CD14-positive monocyte (primary cell): ENCODE measurements at regions not wholly inside any gene's neighbourhood (a gene's known extent, or its start where the extent isn't known, plus 50 kb on each side); places are given as distances from the start of the nearest gene placed in this dataset.
"Not testable (repeated sequence)": the region's sequence is repeated elsewhere in the genome, so short reads cannot be mapped to it uniquely, and the experiment has no call there.

ENCODE experiments used
- DNase-seq, 3 donors: peaks; one replicate each; pipeline ENCODE4 v3.0.0-alpha.2; 2011 to 2022
- H2AFZ ChIP-seq: 2 replicates; pipeline ENCODE4 v1.6.0; 2012; ENCODE audit warnings: mild to moderate bottlenecking, low read depth, low read length, inconsistent platforms; ENCODE audit not compliant: insufficient read depth, poor library complexity, severe bottlenecking
- H3K27ac ChIP-seq, 2 donors: 1 replicate in 1 of 2; 2 replicates in 1 of 2; pipeline ENCODE4 v1.5.1; 2012 to 2013; ENCODE audit warnings: low read length in 2 of 2, control low read depth in 1 of 2, inconsistent platforms in 1 of 2, low read depth in 1 of 2, mild to moderate bottlenecking in 1 of 2
- H3K27me3 ChIP-seq, 2 donors: one replicate each; pipeline versions ENCODE4 v1.6.0 to v1.6.1; 2011 to 2013; ENCODE audit warnings: low read length in 2 of 2; ENCODE audit not compliant: control insufficient read depth in 2 of 2, insufficient read depth in 2 of 2
- H3K36me3 ChIP-seq, 2 donors: replicated peaks in 1 of 2; 1 replicate in 1 of 2; 2 replicates in 1 of 2; pipeline versions ENCODE4 v1.5.1 to v1.6.1; 2012 to 2013; ENCODE audit warnings: low read length in 2 of 2, control low read depth in 1 of 2, inconsistent platforms in 1 of 2, mild to moderate bottlenecking in 1 of 2; ENCODE audit not compliant: insufficient read depth in 2 of 2, control insufficient read depth in 1 of 2
- H3K4me1 ChIP-seq, 2 donors: 1 replicate in 1 of 2; 2 replicates in 1 of 2; pipeline versions ENCODE4 v1.5.1 to v1.6.1; 2012 to 2013; ENCODE audit warnings: low read length in 2 of 2, control low read depth in 1 of 2, inconsistent platforms in 1 of 2, mild to moderate bottlenecking in 1 of 2, moderate library complexity in 1 of 2; ENCODE audit not compliant: insufficient read depth in 2 of 2, control insufficient read depth in 1 of 2
- H3K4me2 ChIP-seq: replicated peaks from 2 replicates; pipeline ENCODE3; 2012; ENCODE audit warnings: low read length, moderate library complexity, mild to moderate bottlenecking; ENCODE audit not compliant: poor library complexity, severe bottlenecking; ENCODE audit errors: extremely low read depth
- H3K4me3 ChIP-seq, 3 experiments: fragments of 200-600 bp in 1 of 3; sonication (generic) in 1 of 3; replicated peaks in 1 of 3; 1 replicate in 2 of 3; 2 replicates in 1 of 3; pipeline ENCODE4 v1.5.1; 2011 to 2013; ENCODE audit warnings: low read length in 3 of 3, mild to moderate bottlenecking in 3 of 3, control low read depth in 2 of 3, low read depth in 2 of 3, inconsistent platforms in 1 of 3, moderate library complexity in 1 of 3
- H3K79me2 ChIP-seq: 2 replicates; pipeline ENCODE4 v1.6.0; 2012; ENCODE audit warnings: mild to moderate bottlenecking, control low read depth, inconsistent platforms, low read length, moderate library complexity; ENCODE audit not compliant: insufficient read depth
- H3K9ac ChIP-seq: 2 replicates; pipeline ENCODE4 v1.6.0; 2017; ENCODE audit warnings: low read length, mild to moderate bottlenecking; ENCODE audit not compliant: insufficient read depth, poor library complexity, severe bottlenecking
- H3K9me3 ChIP-seq, 2 donors: replicated peaks in 1 of 2; 1 replicate in 1 of 2; 2 replicates in 1 of 2; pipeline versions ENCODE4 v1.5.1 to v1.6.1; 2012 to 2013; ENCODE audit warnings: low read length in 2 of 2, control low read depth in 1 of 2; ENCODE audit not compliant: control insufficient read depth in 1 of 2, insufficient read depth in 1 of 2
- H4K20me1 ChIP-seq: 2 replicates; pipeline ENCODE4 v1.6.0; 2012; ENCODE audit warnings: mild to moderate bottlenecking, low read length, control low read depth, moderate library complexity; ENCODE audit not compliant: insufficient read depth
- H3K27ac Mint-ChIP-seq, 7 donors: one replicate each; pipeline ENCODE4 v1.8.0; 2020; ENCODE audit warnings: mild to moderate bottlenecking in 7 of 7, mixed read lengths in 7 of 7, moderate library complexity in 6 of 7, inconsistent platforms in 2 of 7
- H3K27me3 Mint-ChIP-seq, 3 donors: one replicate each; pipeline ENCODE4 v1.8.0; 2021 to 2022; ENCODE audit warnings: low read depth in 3 of 3, mild to moderate bottlenecking in 3 of 3, mixed read lengths in 3 of 3, moderate library complexity in 3 of 3, inconsistent platforms in 1 of 3
- H3K36me3 Mint-ChIP-seq, 2 donors: one replicate each; pipeline ENCODE4 v1.8.0; 2020; ENCODE audit warnings: mixed read lengths in 2 of 2, inconsistent platforms in 1 of 2, mild to moderate bottlenecking in 1 of 2
- H3K4me1 Mint-ChIP-seq: one replicate; pipeline ENCODE4 v1.8.0; 2020; ENCODE audit warnings: mild to moderate bottlenecking, mixed read lengths
- H3K4me3 Mint-ChIP-seq, 2 donors: one replicate each; pipeline ENCODE4 v1.8.0; 2020; ENCODE audit warnings: mild to moderate bottlenecking in 2 of 2, mixed read lengths in 2 of 2, moderate library complexity in 1 of 2
- H3K9me3 Mint-ChIP-seq, 7 donors: one replicate each; pipeline ENCODE4 v1.8.0; 2020 to 2022; ENCODE audit warnings: mixed read lengths in 7 of 7, mild to moderate bottlenecking in 6 of 7, moderate library complexity in 6 of 7, inconsistent platforms in 2 of 7
- WGBS: methylation state at CpG from one replicate; pipeline ENCODE4 v1.1.5; 2013; ENCODE audit warnings: missing lambda C conversion rate; ENCODE audit not compliant: insufficient coverage; 5-methylcytosine and 5-hydroxymethylcytosine counted together
- intact Hi-C, 2 donors: fragments of 100-400 bp; cut with micrococcal nuclease; formaldehyde crosslinking; loops; one replicate each; pipeline versions ENCODE4 v1.15.0 to v1.15.1; 2023
- TF ChIP-seq, protein P1 (sequence below): fragments of 200-600 bp; IDR thresholded peaks from one replicate; pipeline ENCODE4 v1.8.0; 2022; ENCODE audit warnings: antibody characterized with exemption, mild to moderate bottlenecking

DNA sequence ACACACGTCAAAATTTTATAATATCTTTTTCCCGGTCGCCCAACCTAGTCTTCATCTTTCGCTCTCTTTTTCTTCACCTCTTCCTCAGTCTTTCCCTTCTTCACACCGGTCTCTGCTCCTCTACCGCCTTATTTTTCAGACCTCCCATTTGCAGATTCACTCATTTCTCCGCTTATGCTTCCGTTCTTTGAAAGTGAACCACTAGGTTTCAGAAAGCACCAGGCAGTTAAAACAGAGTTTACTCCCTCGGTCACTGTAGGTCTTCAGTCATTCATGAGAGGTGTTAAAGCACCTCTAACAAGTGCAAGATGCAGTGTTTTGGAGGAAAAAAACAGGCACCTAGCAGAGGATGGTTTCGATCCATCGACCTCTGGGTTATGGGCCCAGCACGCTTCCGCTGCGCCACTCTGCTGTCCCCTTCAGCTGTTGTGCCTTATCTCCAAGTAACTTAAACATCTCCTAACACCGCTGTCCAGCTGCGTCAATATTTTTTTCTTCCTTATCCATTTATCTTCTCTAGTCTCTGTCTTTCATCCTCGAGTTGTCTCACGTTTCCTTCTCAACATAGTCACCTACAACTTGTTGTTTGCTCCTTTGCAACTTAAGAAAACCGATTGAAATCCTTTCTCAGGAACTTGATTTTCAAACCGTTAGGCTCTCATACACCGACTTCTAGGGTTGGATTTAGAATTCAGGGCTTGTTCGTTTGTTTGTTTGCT is 119.7 kb upstream of the ZNF184 start:
- H3K4me3 ChIP-seq, result no peak overlapping the region
- H3K27ac ChIP-seq, result no peak overlapping the region

DNA sequence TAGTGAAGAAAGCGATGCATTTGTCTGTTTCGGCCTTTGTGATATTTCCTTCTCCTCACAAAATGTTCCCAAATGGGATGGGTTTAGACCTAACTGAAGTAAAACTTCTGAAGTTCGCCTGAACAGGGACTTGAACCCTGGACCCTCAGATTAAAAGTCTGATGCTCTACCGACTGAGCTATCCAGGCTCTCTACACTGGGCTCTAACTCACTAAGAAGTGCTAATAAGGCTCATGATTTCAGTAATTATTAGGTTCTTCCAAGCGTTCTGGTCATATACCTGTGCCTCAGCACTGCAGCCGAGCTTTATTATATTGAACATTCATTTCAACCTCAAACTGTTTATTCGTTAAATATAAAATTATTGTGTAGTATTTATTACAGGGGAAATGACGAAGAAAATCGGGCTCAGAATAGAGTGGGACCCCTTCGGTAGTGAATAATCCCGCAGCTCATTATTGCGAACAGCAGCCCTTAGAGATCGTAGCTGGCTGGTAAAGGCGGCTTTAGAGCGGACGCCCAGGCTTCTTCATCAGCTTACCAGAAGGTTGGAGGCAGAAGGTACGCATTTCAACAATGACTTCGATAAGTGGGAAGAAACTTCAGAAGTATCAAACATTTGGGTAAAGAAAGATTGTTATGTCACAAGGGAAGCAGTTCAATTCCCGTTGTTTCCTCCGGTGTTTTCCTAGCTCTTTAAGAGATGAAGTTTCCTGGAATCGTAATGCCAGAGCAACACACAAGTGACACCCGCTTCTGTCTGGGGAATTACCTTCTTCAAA is 119.0 kb upstream of the ZNF184 start:
- Mint-ChIP-seq H3K4me1 (no peaks in the 10 kb centered on the region), H3K27ac (no peak overlapping the region), H3K36me3 (no peaks in the 10 kb centered on the region), H3K4me3 (no peak overlapping the region), H3K27me3 (peaks cover 18 to 30% (median 28%) of the 10 kb centered on the region in 3 donors), H3K9me3 (peaks cover 0 to 16% (median 11%) of the 10 kb centered on the region in 7 donors)
- intact Hi-C loops, result no loop called here
- no peak overlapping the region for H3K27ac ChIP-seq
- no peaks in the 10 kb centered on the region for H3K4me1 ChIP-seq
- H3K79me2 ChIP-seq, result no peaks in the 10 kb centered on the region
- DNase-seq, result no peak
- H3K36me3 ChIP-seq, result no peaks in the 10 kb centered on the region
- H3K27me3 ChIP-seq, result peaks cover 47 to 68% of the 10 kb centered on the region in 2 donors
- no peak overlapping the region for H3K9ac ChIP-seq
- H2AFZ ChIP-seq, result no peak overlapping the region
- TF ChIP-seq, protein P1, sequence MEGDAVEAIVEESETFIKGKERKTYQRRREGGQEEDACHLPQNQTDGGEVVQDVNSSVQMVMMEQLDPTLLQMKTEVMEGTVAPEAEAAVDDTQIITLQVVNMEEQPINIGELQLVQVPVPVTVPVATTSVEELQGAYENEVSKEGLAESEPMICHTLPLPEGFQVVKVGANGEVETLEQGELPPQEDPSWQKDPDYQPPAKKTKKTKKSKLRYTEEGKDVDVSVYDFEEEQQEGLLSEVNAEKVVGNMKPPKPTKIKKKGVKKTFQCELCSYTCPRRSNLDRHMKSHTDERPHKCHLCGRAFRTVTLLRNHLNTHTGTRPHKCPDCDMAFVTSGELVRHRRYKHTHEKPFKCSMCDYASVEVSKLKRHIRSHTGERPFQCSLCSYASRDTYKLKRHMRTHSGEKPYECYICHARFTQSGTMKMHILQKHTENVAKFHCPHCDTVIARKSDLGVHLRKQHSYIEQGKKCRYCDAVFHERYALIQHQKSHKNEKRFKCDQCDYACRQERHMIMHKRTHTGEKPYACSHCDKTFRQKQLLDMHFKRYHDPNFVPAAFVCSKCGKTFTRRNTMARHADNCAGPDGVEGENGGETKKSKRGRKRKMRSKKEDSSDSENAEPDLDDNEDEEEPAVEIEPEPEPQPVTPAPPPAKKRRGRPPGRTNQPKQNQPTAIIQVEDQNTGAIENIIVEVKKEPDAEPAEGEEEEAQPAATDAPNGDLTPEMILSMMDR, result no peak
- H4K20me1 ChIP-seq, result no peaks in the 10 kb centered on the region
- peaks cover 0 to 30% of the 10 kb centered on the region in 2 donors for H3K9me3 ChIP-seq
- 6% methylated on average over 17 of the region's 22 CpGs for WGBS
- no peak overlapping the region for H3K4me3 ChIP-seq
- no peak overlapping the region for H3K4me2 ChIP-seq

More for the DNA sequence above, 119.7 kb upstream of the ZNF184 start:
- Histone ChIP-seq H3K4me1 (no peaks in the 10 kb centered on the region), H4K20me1 (no peaks in the 10 kb centered on the region), H3K9me3 (peaks cover 0 to 30% of the 10 kb centered on the region in 2 donors), H3K9ac (no peak overlapping the region), H3K79me2 (no peaks in the 10 kb centered on the region), H3K36me3 (no peaks in the 10 kb centered on the region), H3K4me2 (no peak overlapping the region), H2AFZ (no peak overlapping the region), H3K27me3 (peaks cover 47 to 68% of the 10 kb centered on the region in 2 donors)
- H3K27ac Mint-ChIP-seq, result no peak overlapping the region
- no peaks in the 10 kb centered on the region for H3K36me3 Mint-ChIP-seq
- intact Hi-C loops, result no loop called here
- H3K9me3 Mint-ChIP-seq, result peaks cover 0 to 16% (median 11%) of the 10 kb centered on the region in 7 donors
- peaks cover 15 to 30% (median 30%) of the 10 kb centered on the region in 3 donors for H3K27me3 Mint-ChIP-seq
- no peaks in the 10 kb centered on the region for H3K4me1 Mint-ChIP-seq
- DNase-seq, result no peak
- TF ChIP-seq, protein P1, result no peak
- H3K4me3 Mint-ChIP-seq, result no peak overlapping the region
- WGBS, result 4% methylated on average over 15 of the region's 22 CpGs

DNA sequence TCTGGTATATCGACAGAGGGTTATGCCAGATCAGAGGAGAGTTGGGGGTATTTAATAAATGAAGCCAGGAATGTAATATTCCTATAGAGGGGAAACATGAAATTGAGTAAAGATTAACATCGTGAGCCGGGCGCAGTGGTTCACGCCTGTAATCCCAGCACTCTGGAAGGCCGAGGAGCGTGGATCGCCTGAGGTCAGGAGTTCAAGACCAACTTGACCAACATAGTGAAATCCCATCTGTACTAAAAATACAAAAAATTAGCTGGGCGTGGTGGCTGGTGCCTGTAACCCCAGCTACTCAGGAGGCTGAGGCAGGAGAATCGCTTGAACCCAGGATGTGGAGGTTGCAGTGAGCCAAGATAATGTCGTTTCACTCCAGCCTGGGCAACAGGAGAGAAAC is 112.4 kb upstream of the ZNF184 start:
- peaks cover 9 to 26% (median 14%) of the 10 kb centered on the region in 7 donors for H3K9me3 Mint-ChIP-seq
- H3K4me2 ChIP-seq, H4K20me1 ChIP-seq, DNase-seq, H3K79me2 ChIP-seq, H3K9ac ChIP-seq, H3K36me3 Mint-ChIP-seq, H3K4me1 ChIP-seq, H2AFZ ChIP-seq, H3K36me3 ChIP-seq, H3K4me3 ChIP-seq, H3K27ac Mint-ChIP-seq, H3K4me1 Mint-ChIP-seq, H3K27ac ChIP-seq, intact Hi-C loops, H3K9me3 ChIP-seq: not testable (repeated sequence)
- peaks cover 25 to 59% of the 10 kb centered on the region in 2 donors for H3K27me3 ChIP-seq
- peak overlapping the region in 1 of 2 donors; percentile 31 for H3K4me3 Mint-ChIP-seq
- WGBS, result 100% methylated on average over 1 of the region's 11 CpGs
- H3K27me3 Mint-ChIP-seq, result peaks cover 28 to 67% (median 43%) of the 10 kb centered on the region in 3 donors
